NAMALWA (cell line): ENCODE measurements at regions not wholly inside any gene's neighbourhood (a gene's known extent, or its start where the extent isn't known, plus 50 kb on each side); places are given as distances from the start of the nearest gene placed in this dataset.
"Not testable (repeated sequence)": the region's sequence is repeated elsewhere in the genome, so short reads cannot be mapped to it uniquely, and the experiment has no call there.

Experiments used
- DNase-seq: peaks from one replicate; pipeline ENCODE4 v3.0.0-alpha.2; 2015; ENCODE audit warnings: low spot score

DNA sequence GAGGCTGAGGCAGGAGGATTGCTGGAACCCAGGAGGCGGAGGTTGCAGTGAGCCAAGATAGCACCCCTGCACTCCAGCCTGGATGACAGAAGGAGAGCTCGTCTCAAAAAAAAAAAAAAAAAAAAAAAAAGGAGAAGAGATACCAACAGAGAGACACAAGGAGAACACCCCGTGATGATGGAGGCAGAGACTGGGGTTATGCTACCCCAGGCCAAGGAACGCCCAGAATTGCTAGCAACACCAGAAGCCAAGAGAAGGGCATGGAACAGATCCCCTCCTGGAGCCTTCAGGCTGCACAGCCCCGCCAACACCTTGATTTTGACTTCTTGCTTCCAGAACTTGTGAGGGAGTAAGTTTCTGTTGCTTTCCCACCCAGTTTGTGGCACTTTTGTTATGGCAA lies 148.0 kb upstream of the FOXN3 start:
- DNase-seq: no peak

DNA sequence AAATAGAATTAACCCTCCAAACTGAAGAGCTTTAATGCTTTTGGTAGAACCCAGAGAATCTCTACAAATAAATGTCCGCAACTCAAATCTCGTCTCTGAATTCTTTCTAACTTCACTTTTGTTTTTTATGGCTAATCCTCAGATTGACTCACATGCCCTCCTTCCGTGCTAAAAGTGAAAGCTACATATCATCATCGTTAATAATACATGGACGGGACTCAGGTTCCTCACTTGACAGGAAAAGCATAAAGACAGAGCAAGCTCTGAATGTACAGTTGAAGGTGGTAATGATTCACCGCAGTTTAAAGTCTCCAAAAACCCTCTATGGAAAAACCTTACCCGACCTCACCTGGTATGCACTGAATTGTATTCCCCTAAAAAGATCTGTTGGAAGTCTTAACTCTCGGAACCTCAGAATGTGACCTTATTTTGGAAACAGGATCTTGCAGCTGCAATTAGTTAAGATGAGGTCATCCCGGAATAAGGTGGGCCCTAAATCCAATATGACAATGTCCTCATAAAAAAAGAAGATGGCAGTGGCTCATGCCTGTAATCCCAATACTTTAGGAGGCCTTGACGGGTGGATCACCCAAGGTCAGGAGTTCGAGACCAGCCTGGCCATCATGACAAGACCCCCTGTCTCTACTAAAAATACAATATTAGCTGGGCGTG lies 147.4 kb upstream of the FOXN3 start:
- DNase-seq: no peak

DNA sequence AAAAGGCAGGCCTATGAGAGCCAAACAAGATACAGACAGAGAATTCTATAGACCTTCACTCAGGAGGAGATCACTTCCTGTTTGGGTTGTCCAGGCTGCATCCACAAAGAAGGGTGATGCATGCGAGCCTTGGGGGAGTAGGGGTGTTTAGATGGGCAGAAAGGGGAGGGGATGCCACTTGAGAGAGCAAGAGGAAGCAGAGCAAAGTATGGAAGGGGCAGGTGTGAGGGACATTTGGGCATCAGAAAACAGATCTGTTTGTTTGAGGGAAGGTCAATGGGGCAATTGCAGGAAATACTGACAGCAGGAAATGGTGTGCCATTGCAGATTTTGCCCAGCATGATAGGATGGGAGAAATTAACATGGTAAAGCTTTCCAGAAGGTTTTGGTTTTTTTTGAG lies 146.4 kb upstream of the FOXN3 start:
- DNase-seq: no peak

- no peak for DNase-seq
These were observed 134.9 kb upstream of the FOXN3 start for GRCh38 chr14:89551955-89552354.

GRCh38 chr14:89551432-89551831 lies 134.4 kb upstream of the FOXN3 start:
- no peak for DNase-seq

DNA sequence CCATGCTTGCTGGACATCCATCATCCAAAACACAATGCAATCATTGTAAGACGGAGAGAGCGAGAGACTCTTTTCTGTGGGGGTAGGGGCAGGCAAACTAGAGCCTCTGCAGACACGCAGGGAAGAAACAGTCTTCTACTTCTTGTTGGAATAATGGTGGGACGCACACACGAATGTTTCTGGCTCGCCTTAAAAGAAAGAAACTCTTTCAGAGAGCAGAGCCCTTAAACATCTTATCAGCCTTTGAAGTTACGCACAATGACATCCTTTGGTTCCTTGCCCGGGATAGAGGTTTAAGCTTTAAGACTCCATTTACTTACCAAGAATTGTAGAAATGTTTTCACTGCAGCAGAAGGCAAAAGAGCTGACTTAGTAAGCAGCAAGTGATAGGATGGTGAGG lies 133.8 kb upstream of the FOXN3 start:
- DNase-seq: no peak

- no peak for DNase-seq
These were observed 132.5 kb upstream of the FOXN3 start for GRCh38 chr14:89549381-89550125.

DNA sequence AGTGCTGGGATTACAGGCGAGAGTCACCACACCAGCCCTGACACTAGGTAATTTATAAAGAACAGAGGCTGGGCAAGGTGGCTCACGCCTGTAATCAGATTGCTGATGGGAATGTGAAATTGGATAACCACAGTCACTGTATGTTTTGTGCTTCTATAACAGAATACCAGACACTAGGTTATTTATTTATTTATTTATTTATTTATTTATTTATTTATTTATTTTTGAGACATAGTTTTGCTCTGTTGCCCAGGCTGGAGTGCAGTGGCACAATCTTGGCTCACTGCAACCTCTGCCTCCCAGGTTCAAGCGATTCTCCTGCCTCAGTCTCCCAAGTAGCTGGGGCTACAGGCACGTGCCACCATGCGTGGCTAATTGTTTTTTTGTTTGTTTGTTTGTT lies 130.0 kb upstream of the FOXN3 start:
- not testable (repeated sequence) for DNase-seq

DNA sequence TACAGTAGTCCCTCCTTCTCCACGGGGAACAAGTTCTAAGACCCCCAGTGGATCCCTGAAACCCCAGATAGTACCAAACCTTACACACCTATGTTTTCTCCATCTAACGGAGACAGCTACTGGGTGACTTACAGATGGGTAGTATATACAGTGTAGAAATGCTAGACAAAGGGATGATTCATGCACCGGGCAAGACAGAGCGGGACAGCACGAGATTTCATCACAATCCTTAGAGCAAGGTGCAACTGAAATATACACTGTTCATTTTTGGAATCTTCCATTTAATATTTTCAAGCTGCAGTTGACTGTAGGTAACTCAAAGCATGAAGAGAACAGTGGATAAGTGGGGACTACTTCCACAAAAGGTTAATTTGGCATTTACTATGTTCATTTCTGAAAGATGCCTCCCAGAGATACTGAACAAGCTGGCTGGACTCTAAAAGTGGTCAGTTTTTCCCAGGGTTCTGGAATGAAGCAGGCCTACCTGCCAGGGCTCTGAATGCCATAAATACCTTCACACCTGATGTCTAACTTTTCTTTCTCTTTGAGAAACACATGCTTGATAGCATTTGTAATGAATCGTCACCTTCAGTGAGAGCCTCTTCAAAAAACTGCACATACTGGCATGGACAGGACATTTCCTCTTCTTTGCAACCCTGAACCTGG lies 127.7 kb upstream of the FOXN3 start:
- no peak for DNase-seq

GRCh38 chr14:89543425-89543790 lies 126.4 kb upstream of the FOXN3 start:
- DNase-seq: no peak

- DNase-seq: no peak
These were observed 125.9 kb upstream of the FOXN3 start for GRCh38 chr14:89542786-89543424.

GRCh38 chr14:89540830-89541470 lies 123.9 kb upstream of the FOXN3 start:
- DNase-seq: no peak

- DNase-seq: no peak
These were observed 123.2 kb upstream of the FOXN3 start for GRCh38 chr14:89540009-89540829.

DNA sequence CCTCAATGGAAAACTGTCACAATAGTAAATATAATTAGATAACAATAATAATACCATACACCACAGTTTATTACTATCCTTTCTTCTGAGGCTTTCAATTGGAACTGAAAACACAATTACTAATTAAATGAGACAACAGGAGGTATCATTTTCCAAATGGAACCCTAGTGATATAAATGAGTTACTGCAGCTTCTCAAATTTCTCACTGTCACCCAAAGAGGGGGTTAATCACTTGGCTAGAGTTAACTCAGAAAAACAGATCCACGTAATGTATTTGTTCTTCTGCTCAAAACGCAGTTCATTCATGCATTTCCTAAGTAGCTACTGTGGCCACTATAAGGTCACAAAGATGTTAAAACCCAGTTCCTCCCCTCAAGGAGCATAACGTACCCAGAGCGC lies 120.9 kb upstream of the FOXN3 start:
- DNase-seq: peak; percentile 6

DNA sequence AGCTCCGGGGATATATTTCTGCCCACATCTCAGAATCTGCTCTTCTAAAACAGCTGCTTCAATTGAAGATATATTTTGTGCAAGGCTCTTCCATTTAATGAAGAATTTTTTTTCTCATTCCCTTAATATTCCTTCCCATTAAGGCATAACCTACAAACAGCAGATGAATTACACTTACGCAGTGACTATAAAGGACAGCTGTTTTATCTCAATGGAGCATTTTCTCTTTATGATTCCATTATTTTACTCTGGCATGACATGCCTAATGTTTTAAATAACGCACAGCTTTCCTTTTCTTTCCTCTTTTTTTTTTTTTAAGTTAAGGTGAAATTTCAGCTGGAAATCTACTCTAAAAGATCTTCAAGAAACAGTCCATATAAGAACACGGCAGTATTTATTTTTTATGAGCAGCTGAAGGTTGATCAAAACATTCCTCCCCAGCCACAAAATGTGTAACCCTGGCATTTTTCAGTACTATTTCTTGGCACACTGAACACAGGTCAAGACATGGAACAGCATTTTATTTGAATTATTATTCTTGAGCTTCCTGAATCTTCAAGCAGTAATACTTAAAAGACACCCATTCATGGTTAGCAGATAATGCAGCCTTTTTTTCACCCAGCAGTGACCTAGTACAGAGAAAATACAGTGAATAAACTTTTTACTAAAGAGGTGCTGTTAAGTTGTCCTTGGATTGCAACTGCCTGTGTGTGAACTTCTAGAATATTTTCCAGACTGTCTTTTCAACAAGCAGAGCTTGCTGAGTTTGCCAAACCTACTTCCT lies 118.1 kb upstream of the FOXN3 start:
- no peak for DNase-seq

DNA sequence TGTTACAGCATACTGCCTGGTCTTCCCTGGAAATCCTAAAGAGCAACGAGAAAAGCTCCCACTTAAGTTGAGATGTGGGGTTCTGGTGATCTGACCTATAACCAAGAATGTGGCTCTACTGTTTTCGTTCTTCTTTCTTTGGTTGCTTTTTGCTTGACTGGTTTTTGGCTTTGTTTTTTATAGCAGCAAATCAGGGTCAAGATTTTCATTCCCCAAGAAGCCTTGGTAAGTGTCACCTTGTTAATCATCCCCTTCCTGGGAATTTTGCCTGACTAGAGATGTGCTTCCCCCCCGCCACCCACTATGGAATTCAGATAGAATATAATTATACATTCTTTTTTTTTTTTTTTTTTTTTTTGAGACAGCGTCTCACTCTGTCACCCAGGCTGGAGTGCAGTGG lies 116.7 kb upstream of the FOXN3 start:
- no peak for DNase-seq

GRCh38 chr14:89533136-89533535 lies 116.1 kb upstream of the FOXN3 start:
- DNase-seq: no peak

DNA sequence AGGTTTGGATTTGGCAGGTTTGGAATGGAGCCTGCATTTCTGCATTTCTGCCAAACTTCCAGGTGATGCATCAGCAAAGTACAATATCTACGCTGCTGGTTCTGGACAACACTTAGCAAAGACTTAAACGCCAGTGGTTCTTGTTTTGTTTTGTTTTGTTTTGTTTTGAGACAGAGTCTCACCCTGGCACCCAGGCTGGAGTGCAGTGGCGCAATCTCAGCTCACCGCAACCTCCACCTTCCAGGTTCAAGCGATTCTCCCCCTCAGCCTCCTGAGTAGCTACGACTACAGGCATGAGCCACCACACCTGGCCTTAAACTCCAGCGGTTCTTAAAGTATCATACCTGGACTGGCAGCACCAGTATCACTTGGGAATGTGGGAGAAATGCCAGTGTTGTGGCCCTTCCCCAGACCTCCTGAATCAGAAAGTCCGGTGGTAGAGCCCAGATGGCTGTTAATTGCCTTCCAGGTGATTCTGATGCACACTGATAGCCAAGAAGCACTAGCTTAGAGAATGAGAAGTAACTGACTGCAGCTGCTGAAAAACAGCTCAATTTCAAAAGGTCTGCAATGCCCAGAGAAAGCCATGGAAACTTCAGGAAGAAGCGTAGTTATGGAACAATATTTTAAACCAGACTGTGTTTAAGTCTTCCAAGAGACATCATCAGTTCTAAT lies 114.8 kb upstream of the FOXN3 start:
- DNase-seq: no peak

GRCh38 chr14:89524990-89525667 lies 108.1 kb upstream of the FOXN3 start:
- no peak for DNase-seq

DNA sequence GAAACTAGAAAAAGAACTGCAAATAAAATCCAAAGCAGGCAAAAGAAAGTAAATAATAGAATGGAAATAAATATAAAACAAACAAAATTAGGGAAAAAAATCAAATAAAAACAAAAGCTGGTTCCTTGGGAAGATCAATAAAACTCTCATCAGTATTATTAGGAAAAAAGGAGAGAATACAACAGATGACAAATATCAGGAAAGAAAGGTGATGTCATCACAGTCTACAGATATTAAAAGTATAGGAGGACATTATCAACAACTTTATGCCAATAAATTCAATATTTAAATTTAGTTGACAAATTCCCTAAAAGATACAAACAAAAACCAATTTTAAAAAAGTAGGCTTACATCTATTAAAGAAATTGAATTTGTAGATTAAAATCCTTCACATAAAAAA lies 107.4 kb upstream of the FOXN3 start:
- DNase-seq: no peak
